GM18951 (cell line): ENCODE measurements at regions not wholly inside any gene's neighbourhood (a gene's known extent, or its start where the extent isn't known, plus 50 kb on each side); places are given as distances from the start of the nearest gene placed in this dataset.
"Not testable (repeated sequence)": the region's sequence is repeated elsewhere in the genome, so short reads cannot be mapped to it uniquely, and the experiment has no call there.

ENCODE experiments used
- POLR2A ChIP-seq: IDR thresholded peaks from 4 replicates; pipeline ENCODE4 v1.6.1; 2011; ENCODE audit warnings: mild to moderate bottlenecking; ENCODE audit not compliant: insufficient read length, insufficient read depth; ENCODE audit errors: extremely low read depth
- in situ Hi-C: fragments of 300-500 bp; cut with MboI; formaldehyde crosslinking; loops from one replicate; pipeline ENCODE4 v1.12.0; 2022; ENCODE audit warnings: low sequenced_read_pairs, mixed read lengths, inconsistent platforms; ENCODE audit not compliant: unreplicated experiment

GRCh38 chr9:111276431-111277128 lies 53.4 kb downstream of the OR2K2 start:
- no peak for TF ChIP-seq POLR2A
- in situ Hi-C loops: loop anchor here (25.0 kb wide), 1 partner anchor 239 kb away; the partner anchor contains the start of gene LPAR1

- in situ Hi-C loops: loop anchor here (25.0 kb wide), 1 partner anchor 237 kb away; the partner anchor contains the start of gene LPAR1
- TF ChIP-seq POLR2A: no peak
Observed at GRCh38 chr9:111274737-111275136, 55.3 kb downstream of the OR2K2 start.

GRCh38 chr9:111272581-111272980 lies 57.4 kb downstream of the OR2K2 start:
- in situ Hi-C loops: no loop called here
- TF ChIP-seq POLR2A: no peak

GRCh38 chr9:111271481-111272080 lies 58.4 kb downstream of the OR2K2 start:
- in situ Hi-C loops: no loop called here
- TF ChIP-seq POLR2A: no peak

- in situ Hi-C loops: no loop called here
- TF ChIP-seq POLR2A: no peak
Observed at GRCh38 chr9:111271047-111271446, 59.0 kb downstream of the OR2K2 start.

- in situ Hi-C loops: not testable (repeated sequence)
Observed at GRCh38 chr9:111266024-111266423, 64.0 kb downstream of the OR2K2 start.

GRCh38 chr9:111263116-111263515 lies 66.9 kb downstream of the OR2K2 start:
- in situ Hi-C loops: no loop called here
- no peak for TF ChIP-seq POLR2A

- TF ChIP-seq POLR2A: no peak
- in situ Hi-C loops: no loop called here
Observed at GRCh38 chr9:111258875-111259271, 71.2 kb downstream of the OR2K2 start.

GRCh38 chr9:111258209-111258874 lies 71.7 kb downstream of the OR2K2 start:
- TF ChIP-seq POLR2A: no peak

GRCh38 chr9:111253742-111254437 lies 76.1 kb downstream of the OR2K2 start:
- TF ChIP-seq POLR2A: no peak
- in situ Hi-C loops: no loop called here

More at GRCh38 chr9:111258209-111258874, 71.7 kb downstream of the OR2K2 start:
- in situ Hi-C loops: no loop called here

GRCh38 chr9:111250875-111251842 lies 78.9 kb downstream of the OR2K2 start:
- no peak for TF ChIP-seq POLR2A
- in situ Hi-C loops: no loop called here

- no peak for TF ChIP-seq POLR2A
- in situ Hi-C loops: no loop called here
Observed at GRCh38 chr9:111237447-111237846, 92.6 kb downstream of the OR2K2 start.

GRCh38 chr9:111236332-111236731 lies 93.7 kb downstream of the OR2K2 start:
- TF ChIP-seq POLR2A: no peak
- in situ Hi-C loops: no loop called here

- in situ Hi-C loops: no loop called here
- no peak for TF ChIP-seq POLR2A
Observed at GRCh38 chr9:111233963-111234362, 96.1 kb downstream of the OR2K2 start.
